GM18505 (cell line): ENCODE measurements at regions not wholly inside any gene's neighbourhood (a gene's known extent, or its start where the extent isn't known, plus 50 kb on each side); places are given as distances from the start of the nearest gene placed in this dataset.

Experiments used
- ATAC-seq: cut with Tn5 transposase; IDR thresholded peaks from one replicate; pipeline ENCODE4 v1.9.1; 2021; ENCODE audit not compliant: unreplicated experiment
- POLR2A ChIP-seq: IDR thresholded peaks from 4 replicates; pipeline ENCODE4 v1.6.1; 2011; ENCODE audit warnings: borderline replicate concordance; ENCODE audit not compliant: insufficient read depth, insufficient read length; ENCODE audit errors: extremely low read depth

DNA sequence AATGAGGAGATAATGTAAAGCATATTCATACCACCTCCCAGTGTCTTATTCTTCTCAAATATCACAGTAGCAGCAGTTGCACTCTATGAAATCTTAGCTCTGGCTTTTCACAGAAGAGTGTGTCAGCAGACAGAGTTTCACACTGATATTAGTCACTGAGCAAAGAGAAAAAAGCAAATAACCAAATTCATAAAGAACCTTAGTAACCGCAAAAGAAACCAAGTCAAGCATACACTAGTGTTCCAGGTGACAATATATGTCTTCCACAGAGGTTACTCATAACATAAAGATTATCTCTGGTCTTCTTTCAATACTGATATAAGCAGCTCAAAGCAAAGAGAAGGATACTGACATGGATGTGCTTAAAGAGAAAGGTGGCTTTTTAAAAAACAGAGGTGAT lies 181.7 kb upstream of the EDNRA start:
- TF ChIP-seq POLR2A, result no peak
- ATAC-seq, result no peak

GRCh38 chr4:147303174-147303872 lies 177.6 kb upstream of the EDNRA start:
- ATAC-seq, result no peak
- TF ChIP-seq POLR2A, result no peak

DNA sequence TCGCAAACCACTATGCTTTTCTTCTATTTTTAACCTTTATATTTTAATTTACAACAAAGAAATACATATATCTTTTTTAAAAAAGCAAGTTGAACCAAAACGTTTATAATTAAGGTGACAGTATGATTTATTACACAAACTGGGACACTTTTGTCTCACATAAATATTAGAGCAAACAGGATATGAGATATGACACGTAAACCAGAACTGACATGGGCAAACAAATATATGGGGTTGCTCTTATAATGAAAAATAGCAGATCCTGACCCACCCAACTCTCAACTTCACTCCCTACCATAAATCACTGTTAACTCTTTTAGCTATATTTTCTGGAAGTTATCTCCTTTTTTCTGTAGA lies 177.0 kb upstream of the EDNRA start:
- no peak for TF ChIP-seq POLR2A
- ATAC-seq, result no peak

DNA sequence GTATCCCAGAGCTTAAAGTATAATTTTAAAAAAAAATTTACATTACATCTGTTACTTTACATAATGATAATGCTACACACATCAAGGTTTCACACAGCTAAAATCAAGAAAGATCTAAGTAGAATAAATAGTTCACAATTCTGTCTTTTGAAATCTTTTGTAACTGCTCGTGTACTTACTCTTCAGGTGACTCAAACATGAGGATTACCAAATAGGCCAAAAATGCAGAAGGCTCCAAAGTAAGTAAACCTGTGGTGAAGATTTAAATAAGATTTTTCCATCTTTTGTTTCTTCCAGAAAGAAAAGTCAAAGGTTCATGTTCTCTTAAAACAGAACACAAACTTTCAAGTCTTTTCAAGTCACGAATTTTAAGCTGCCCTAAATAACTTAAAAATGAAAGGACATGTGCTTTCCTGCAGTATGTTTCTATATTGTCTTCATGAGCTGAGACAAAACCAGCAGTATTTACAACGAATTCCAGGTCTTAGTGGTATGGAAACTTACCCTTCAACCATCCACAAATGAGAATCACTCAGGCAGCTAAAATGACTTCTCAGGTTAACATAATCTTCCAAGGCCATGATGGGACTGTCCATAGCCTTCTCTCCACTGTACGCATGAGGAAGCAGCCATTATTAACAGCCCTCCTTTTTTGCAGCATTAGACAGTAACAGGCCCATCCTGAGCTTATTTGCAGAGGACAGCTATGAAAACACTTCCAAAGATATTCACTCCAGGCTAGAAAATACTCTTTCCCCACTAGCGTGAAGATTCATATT lies 172.8 kb upstream of the EDNRA start:
- TF ChIP-seq POLR2A, result no peak
- ATAC-seq, result no peak

- ATAC-seq, result no peak
- TF ChIP-seq POLR2A, result no peak
Measured at GRCh38 chr4:147309434-147309833, 171.5 kb upstream of the EDNRA start.

GRCh38 chr4:147310312-147310711 lies 170.6 kb upstream of the EDNRA start:
- no peak for TF ChIP-seq POLR2A
- ATAC-seq, result no peak

GRCh38 chr4:147311956-147312355 lies 168.9 kb upstream of the EDNRA start:
- no peak for TF ChIP-seq POLR2A
- ATAC-seq, result no peak

DNA sequence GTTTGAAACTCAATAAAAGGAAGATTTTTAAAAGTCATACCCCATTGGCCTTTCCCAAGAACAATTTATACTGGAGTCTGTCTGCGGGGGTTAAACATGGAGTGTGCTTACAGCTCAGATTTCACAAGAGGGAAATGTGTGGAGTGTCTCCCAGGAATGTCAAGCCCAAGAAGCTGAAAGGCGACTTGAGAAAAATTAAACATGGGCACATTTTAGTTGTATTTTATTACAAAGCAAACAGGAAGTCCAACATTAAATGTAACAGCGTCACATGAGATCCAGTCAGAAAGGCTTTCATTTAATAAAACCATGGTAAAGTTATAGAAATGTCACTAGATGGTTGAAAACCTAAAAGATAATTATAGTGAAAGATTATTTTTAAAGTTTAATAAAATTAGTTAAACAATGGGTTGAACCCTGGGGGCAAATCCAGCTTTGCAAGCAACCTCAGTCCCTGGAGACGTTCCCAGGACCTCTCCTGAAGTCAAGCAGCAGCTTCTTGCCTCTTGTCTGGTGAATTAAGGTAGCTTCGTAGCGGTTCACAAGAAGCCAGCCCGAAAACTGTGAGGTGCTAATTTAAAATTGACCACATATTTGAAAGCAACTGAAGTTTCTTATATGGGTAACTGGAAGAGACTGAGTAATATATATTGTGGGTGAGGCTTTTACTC lies 168.4 kb upstream of the EDNRA start:
- ATAC-seq, result no peak
- TF ChIP-seq POLR2A, result no peak

DNA sequence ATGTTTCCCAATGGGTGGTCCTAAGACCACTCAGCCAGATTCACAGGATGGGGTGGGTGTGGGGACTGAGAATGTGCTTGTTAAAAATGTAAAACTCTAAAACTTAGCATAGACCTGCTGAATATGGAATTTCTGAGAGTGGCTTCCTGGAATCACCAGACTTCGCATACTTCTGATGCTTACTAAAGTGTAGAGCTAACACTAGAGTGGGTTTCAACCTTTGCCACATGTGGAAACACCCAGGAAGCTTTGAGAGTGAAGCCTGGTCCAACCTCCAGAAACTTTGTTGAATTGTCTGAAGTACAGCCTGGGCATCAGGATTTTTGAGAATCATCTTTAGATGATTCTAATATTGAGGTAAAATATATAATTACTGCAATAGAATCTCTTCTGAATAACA lies 167.8 kb upstream of the EDNRA start:
- no peak for TF ChIP-seq POLR2A
- ATAC-seq, result no peak

- TF ChIP-seq POLR2A, result no peak
- ATAC-seq, result no peak
Measured at GRCh38 chr4:147318586-147318985, 162.3 kb upstream of the EDNRA start.

- TF ChIP-seq POLR2A, result no peak
- no peak for ATAC-seq
Measured at GRCh38 chr4:147325571-147325981, 155.3 kb upstream of the EDNRA start.

- no peak for ATAC-seq
Measured at GRCh38 chr4:147326591-147326990, 154.3 kb upstream of the EDNRA start.

DNA sequence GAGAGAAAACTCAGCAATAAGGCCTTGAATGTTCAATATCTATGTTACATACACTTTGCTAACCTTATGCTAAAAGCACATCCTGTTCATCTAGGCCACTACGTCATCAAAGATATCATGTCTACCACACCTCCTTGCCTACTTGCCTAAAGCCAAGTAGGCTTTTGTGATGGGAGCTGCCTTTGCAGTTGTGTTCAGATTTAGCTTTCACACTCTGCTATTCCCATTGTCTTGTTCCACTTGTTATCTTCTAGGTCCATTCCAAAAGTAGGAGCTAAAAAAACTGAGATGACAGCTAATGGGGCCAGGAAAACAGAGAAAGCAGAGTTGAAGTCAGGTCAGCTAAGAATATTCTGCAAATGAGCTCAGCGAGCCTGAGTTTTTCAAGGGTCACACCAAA lies 153.6 kb upstream of the EDNRA start:
- no peak for ATAC-seq
- TF ChIP-seq POLR2A, result no peak

More at GRCh38 chr4:147326591-147326990, 154.3 kb upstream of the EDNRA start:
- TF ChIP-seq POLR2A, result no peak

DNA sequence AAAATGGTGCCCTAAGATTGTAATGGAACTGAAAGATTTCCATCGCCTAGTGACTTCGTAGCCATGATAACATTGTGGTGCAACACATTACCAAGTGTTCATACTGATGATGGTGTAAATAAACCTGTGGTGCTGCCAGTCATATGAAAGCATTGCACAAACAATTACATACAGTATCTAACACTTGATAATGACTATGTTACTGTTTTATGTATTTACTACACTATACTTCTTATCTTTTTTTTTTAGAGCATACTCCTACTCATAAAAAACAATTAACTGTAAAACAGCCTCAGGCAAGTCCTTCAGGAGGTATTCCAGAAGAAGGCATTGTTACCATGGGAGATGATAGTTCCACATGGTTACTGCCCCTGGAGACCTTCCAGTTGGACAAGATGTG lies 152.7 kb upstream of the EDNRA start:
- no peak for ATAC-seq
- TF ChIP-seq POLR2A, result no peak
